ENCODE measurements at regions not wholly inside any gene's neighbourhood (a gene's known extent, or its start where the extent isn't known, plus 50 kb on each side); places are given as distances from the start of the nearest gene placed in this dataset.
"Not testable (repeated sequence)": the region's sequence is repeated elsewhere in the genome, so short reads cannot be mapped to it uniquely, and the experiment has no call there.

DNA sequence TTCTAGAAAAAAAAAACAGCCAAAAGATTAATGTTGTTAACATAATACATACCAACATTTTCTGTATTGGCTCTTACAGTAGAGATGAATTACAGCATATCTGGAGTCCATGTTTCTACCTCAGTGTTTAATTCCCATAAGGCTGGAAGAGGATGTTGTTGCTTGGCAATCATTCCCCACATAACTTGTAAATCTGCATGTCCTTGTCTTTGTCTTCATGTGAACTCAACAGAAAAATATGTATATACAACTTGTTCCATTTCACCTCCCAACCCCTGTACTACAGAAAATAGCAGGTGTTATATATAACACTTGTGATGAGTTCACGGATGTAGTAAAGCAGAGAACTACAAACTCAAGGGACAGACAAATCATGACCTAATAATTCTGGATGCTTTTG, 160.9 kb upstream of the SEMA3C start:
- no peaks in the 10 kb centered on the region for H3K4me1 Mint-ChIP-seq (ENCODE audit: low read depth)
- no peak overlapping the region for H3K27ac Mint-ChIP-seq
- H3K4me3 Mint-ChIP-seq, result no peak overlapping the region
- peaks cover 10% of the 10 kb centered on the region for H3K9me3 Mint-ChIP-seq
- no peaks in the 10 kb centered on the region for H3K36me3 Mint-ChIP-seq (ENCODE audit: low read depth)
- no peaks in the 10 kb centered on the region for H3K27me3 Mint-ChIP-seq (ENCODE audit: low read depth)
- no peak for DNase-seq (ENCODE audit: low spot score)

- no peaks in the 10 kb centered on the region for H3K36me3 Mint-ChIP-seq (ENCODE audit: low read depth)
- no peaks in the 10 kb centered on the region for H3K27me3 Mint-ChIP-seq (ENCODE audit: low read depth)
- H3K4me3 Mint-ChIP-seq, result no peak overlapping the region
- DNase-seq (ENCODE audit: low spot score), result no peak
- no peak overlapping the region for H3K27ac Mint-ChIP-seq
- no peaks in the 10 kb centered on the region for H3K4me1 Mint-ChIP-seq (ENCODE audit: low read depth)
- H3K9me3 Mint-ChIP-seq, result peaks cover 17% of the 10 kb centered on the region
These were observed 156.3 kb upstream of the SEMA3C start for GRCh38 chr7:81075150-81075549.

- no peak overlapping the region for H3K27ac Mint-ChIP-seq
- peaks cover 13% of the 10 kb centered on the region for H3K9me3 Mint-ChIP-seq
- no peaks in the 10 kb centered on the region for H3K36me3 Mint-ChIP-seq (ENCODE audit: low read depth)
- no peaks in the 10 kb centered on the region for H3K27me3 Mint-ChIP-seq (ENCODE audit: low read depth)
- no peaks in the 10 kb centered on the region for H3K4me1 Mint-ChIP-seq (ENCODE audit: low read depth)
- H3K4me3 Mint-ChIP-seq, result no peak overlapping the region
- no peak for DNase-seq (ENCODE audit: low spot score)
These were observed 155.6 kb upstream of the SEMA3C start for GRCh38 chr7:81074406-81074805.

DNA sequence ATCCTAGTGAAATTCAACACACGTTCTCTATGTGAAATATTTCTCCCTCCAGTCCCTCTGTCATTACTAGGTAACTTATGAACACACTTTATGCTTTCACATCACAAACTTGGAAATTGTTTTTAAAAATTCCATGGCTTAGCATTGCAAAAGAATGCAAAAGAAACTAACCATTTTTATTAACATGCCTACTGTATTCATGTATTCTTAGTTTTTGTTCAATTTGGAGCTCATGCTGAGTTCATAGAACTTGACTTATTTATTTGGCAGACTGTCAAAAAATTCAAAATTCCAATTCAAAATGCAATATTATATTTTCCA, 155.0 kb upstream of the SEMA3C start:
- no peaks in the 10 kb centered on the region for H3K4me1 Mint-ChIP-seq (ENCODE audit: low read depth)
- H3K36me3 Mint-ChIP-seq (ENCODE audit: low read depth), result no peaks in the 10 kb centered on the region
- H3K4me3 Mint-ChIP-seq, result no peak overlapping the region
- H3K9me3 Mint-ChIP-seq, result peaks cover 13% of the 10 kb centered on the region
- no peak for DNase-seq (ENCODE audit: low spot score)
- no peak overlapping the region for H3K27ac Mint-ChIP-seq
- H3K27me3 Mint-ChIP-seq (ENCODE audit: low read depth), result no peaks in the 10 kb centered on the region

- H3K4me3 Mint-ChIP-seq, result no peak overlapping the region
- no peaks in the 10 kb centered on the region for H3K27me3 Mint-ChIP-seq (ENCODE audit: low read depth)
- H3K4me1 Mint-ChIP-seq (ENCODE audit: low read depth), result no peaks in the 10 kb centered on the region
- no peak for DNase-seq (ENCODE audit: low spot score)
- peaks cover 10% of the 10 kb centered on the region for H3K9me3 Mint-ChIP-seq
- no peak overlapping the region for H3K27ac Mint-ChIP-seq
- H3K36me3 Mint-ChIP-seq (ENCODE audit: low read depth), result no peaks in the 10 kb centered on the region
These were observed 152.1 kb upstream of the SEMA3C start for GRCh38 chr7:81070956-81071355.

DNA sequence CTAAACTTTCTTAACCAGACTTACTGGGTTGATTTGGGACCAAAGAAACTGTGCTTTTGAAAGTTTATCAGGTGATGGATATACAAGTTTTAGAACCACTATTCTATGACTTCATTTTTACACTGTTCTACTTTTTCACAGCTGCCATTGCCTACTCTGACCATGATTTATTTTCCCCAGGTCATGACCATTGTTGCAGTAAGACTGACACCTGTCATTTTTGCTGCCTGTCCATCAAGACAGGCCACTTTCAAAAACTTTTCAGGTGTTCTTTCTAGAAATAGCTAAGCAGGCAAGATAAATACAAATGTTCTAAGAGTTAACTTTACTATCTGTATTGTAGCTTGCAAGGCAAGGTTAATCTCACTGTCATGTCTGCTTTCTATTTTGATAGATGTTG, 147.9 kb upstream of the SEMA3C start:
- no peaks in the 10 kb centered on the region for H3K4me1 Mint-ChIP-seq (ENCODE audit: low read depth)
- H3K36me3 Mint-ChIP-seq (ENCODE audit: low read depth), result no peaks in the 10 kb centered on the region
- no peaks in the 10 kb centered on the region for H3K9me3 Mint-ChIP-seq
- H3K27me3 Mint-ChIP-seq (ENCODE audit: low read depth), result no peaks in the 10 kb centered on the region
- no peak overlapping the region for H3K27ac Mint-ChIP-seq
- H3K4me3 Mint-ChIP-seq, result no peak overlapping the region
- DNase-seq (ENCODE audit: low spot score), result no peak

- no peaks in the 10 kb centered on the region for H3K27me3 Mint-ChIP-seq (ENCODE audit: low read depth)
- no peak for DNase-seq (ENCODE audit: low spot score)
- H3K9me3 Mint-ChIP-seq, result peaks cover 5% of the 10 kb centered on the region
- no peaks in the 10 kb centered on the region for H3K4me1 Mint-ChIP-seq (ENCODE audit: low read depth)
- no peak overlapping the region for H3K27ac Mint-ChIP-seq
- no peak overlapping the region for H3K4me3 Mint-ChIP-seq
- no peaks in the 10 kb centered on the region for H3K36me3 Mint-ChIP-seq (ENCODE audit: low read depth)
These were observed 145.6 kb upstream of the SEMA3C start for GRCh38 chr7:81064426-81064825.

GRCh38 chr7:81062755-81063154, 143.9 kb upstream of the SEMA3C start:
- Mint-ChIP-seq H3K4me3 (no peak overlapping the region), H3K9me3 (peaks cover 5% of the 10 kb centered on the region), H3K4me1 (ENCODE audit: low read depth) (no peaks in the 10 kb centered on the region), H3K27ac (no peak overlapping the region), H3K27me3 (ENCODE audit: low read depth) (no peaks in the 10 kb centered on the region), H3K36me3 (ENCODE audit: low read depth) (no peaks in the 10 kb centered on the region)
- DNase-seq (ENCODE audit: low spot score), result no peak

DNA sequence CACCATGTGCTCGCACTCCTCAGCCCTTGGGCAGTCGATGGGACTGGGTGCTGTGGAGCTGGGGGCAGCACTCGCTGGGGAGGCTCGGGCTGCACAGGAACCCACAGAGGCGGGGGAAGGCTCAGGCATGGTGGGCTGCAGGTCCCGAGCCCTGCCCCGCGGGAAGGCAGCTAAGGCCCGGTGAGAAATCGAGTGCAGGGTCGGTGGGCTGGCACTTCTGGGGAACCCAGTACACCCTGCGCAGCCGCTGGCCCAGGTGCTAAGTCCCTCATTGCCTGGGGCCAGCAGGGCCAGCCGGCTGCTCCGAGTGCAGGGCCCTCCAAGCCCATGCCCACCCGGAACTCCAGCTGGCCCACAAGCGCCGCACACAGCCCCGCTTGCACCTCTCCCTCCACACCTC, 138.6 kb upstream of the SEMA3C start:
- H3K36me3 Mint-ChIP-seq (ENCODE audit: low read depth); H3K4me1 Mint-ChIP-seq (ENCODE audit: low read depth); H3K4me3 Mint-ChIP-seq; H3K27me3 Mint-ChIP-seq (ENCODE audit: low read depth); H3K27ac Mint-ChIP-seq; DNase-seq (ENCODE audit: low spot score): not testable (repeated sequence)
- peaks cover 13% of the 10 kb centered on the region for H3K9me3 Mint-ChIP-seq

DNA sequence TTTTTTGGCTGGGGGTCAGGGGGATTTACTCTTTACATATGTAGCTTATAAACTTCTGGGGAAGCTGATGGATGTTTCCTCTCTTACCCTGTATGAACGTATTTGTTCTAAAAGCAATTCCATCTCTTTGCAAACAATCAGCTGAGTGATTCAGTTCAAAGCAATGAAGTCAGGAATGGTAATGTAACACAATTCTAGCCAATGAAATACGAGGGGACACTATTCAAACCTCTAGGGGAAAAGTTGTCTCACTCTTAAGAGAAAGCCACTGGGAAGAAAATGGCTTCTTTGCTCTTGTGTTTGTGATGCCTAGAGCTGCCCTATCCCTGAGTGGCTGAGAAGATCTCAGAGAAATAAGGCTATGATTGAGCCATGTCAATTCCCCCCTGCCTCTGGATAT, 134.8 kb upstream of the SEMA3C start:
- DNase-seq (ENCODE audit: low spot score), result no peak
- no peaks in the 10 kb centered on the region for H3K27me3 Mint-ChIP-seq (ENCODE audit: low read depth)
- no peak overlapping the region for H3K4me3 Mint-ChIP-seq
- no peaks in the 10 kb centered on the region for H3K36me3 Mint-ChIP-seq (ENCODE audit: low read depth)
- peaks cover 11% of the 10 kb centered on the region for H3K9me3 Mint-ChIP-seq
- H3K27ac Mint-ChIP-seq, result no peak overlapping the region
- no peaks in the 10 kb centered on the region for H3K4me1 Mint-ChIP-seq (ENCODE audit: low read depth)

DNA sequence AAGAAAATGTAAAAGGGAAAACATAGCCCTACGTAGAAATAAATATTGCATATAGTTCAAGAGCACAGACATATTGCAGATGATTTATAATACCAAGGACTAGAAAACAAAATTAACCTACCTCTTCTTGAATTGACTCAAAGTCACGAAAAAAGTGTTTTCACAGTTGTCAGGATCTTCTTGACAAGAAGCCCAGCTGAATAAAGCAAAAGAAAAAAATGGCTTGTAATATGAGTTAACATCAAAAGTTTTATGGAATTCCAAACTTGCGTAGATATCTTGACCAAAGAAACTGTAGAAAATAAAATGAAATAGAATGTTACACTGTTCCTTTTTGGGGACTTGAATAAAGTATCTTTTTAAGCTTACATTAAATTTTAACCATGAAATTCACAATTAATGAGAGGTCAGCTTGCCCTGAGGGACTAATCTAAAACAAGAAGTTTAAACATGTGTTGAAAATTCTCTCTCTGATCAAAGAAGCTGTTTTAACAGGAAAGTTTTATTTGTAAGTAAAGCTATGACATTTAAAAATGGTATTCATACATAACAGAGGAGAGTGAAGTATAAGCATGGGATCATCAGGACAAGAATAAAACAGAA, 133.1 kb upstream of the SEMA3C start:
- Mint-ChIP-seq H3K4me3 (no peak overlapping the region), H3K9me3 (peaks cover 13% of the 10 kb centered on the region), H3K4me1 (ENCODE audit: low read depth) (no peaks in the 10 kb centered on the region), H3K27me3 (ENCODE audit: low read depth) (no peaks in the 10 kb centered on the region), H3K27ac (no peak overlapping the region), H3K36me3 (ENCODE audit: low read depth) (no peaks in the 10 kb centered on the region)
- DNase-seq (ENCODE audit: low spot score), result no peak

- peaks cover 32% of the 10 kb centered on the region for H3K9me3 Mint-ChIP-seq
- no peaks in the 10 kb centered on the region for H3K4me1 Mint-ChIP-seq (ENCODE audit: low read depth)
- H3K36me3 Mint-ChIP-seq (ENCODE audit: low read depth), result no peaks in the 10 kb centered on the region
- H3K27me3 Mint-ChIP-seq (ENCODE audit: low read depth), result no peaks in the 10 kb centered on the region
- no peak overlapping the region for H3K4me3 Mint-ChIP-seq
- H3K27ac Mint-ChIP-seq, result no peak overlapping the region
- no peak for DNase-seq (ENCODE audit: low spot score)
These were observed 126.7 kb upstream of the SEMA3C start for GRCh38 chr7:81045491-81046030.

DNA sequence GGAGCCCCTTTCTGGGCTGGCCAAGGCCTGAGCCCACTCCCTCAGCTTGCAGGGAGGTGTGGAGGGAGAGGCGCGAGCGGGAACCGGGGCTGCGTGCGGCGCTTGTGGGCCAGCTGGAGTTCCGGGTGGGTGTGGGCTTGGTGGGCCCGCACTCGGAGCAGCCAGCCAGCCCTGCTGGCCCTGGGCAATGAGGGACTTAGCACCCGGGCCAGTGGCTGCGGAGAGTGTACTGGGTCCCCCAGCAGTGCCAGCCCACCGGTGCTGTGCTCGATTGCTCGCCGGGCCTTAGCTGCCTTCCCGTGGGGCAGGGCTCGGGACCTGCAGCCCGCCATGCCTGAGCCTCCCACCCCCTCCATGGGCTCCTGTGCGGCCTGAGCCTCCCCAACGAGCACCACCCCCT, 123.8 kb upstream of the SEMA3C start:
- H3K36me3 Mint-ChIP-seq (ENCODE audit: low read depth); H3K27ac Mint-ChIP-seq; H3K4me1 Mint-ChIP-seq (ENCODE audit: low read depth); DNase-seq (ENCODE audit: low spot score); H3K4me3 Mint-ChIP-seq; H3K27me3 Mint-ChIP-seq (ENCODE audit: low read depth): not testable (repeated sequence)
- H3K9me3 Mint-ChIP-seq, result peaks cover 33% of the 10 kb centered on the region

DNA sequence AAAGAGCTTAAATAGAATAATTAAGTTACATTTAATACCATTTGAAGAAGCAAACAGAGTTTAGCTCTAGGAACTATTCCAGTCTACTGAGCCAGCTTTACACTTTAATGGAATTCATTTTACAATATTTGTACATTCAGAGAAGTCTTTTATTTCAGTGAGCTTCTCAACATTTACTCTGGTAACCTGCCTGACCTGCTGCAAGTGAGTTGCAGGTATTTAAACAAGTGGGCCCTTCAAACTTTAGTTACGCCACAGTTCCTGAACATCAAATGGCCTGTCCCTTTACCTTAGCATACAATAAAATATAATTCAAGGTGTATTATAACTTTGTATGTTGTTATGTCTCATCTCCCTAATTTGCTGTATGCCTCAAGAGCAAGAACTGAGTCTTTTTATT, 121.6 kb upstream of the SEMA3C start:
- H3K9me3 Mint-ChIP-seq, result peaks cover 25% of the 10 kb centered on the region
- H3K27me3 Mint-ChIP-seq (ENCODE audit: low read depth), result no peaks in the 10 kb centered on the region
- DNase-seq (ENCODE audit: low spot score), result no peak
- H3K4me1 Mint-ChIP-seq (ENCODE audit: low read depth), result no peaks in the 10 kb centered on the region
- no peaks in the 10 kb centered on the region for H3K36me3 Mint-ChIP-seq (ENCODE audit: low read depth)
- no peak overlapping the region for H3K27ac Mint-ChIP-seq
- no peak overlapping the region for H3K4me3 Mint-ChIP-seq

DNA sequence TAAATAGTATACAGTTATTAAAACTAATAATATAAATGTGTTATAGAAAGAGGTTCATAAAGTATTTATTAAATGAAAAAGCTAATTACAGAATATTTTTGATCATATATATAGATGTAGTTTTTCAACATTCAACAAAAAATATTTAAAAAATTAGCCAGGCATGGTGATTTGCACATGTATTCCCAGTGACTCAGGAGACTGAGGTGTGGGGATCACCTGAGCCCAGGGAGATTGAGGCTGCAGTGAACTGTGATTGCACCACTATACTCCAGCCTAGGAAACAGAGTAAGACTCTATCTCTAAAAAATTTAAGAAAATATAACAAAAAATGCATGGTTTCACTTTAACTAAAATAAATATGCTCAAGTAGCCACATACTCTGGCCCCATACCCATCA, 118.0 kb upstream of the SEMA3C start:
- H3K27ac Mint-ChIP-seq, result no peak overlapping the region
- no peaks in the 10 kb centered on the region for H3K4me1 Mint-ChIP-seq (ENCODE audit: low read depth)
- H3K27me3 Mint-ChIP-seq (ENCODE audit: low read depth), result no peaks in the 10 kb centered on the region
- H3K4me3 Mint-ChIP-seq, result no peak overlapping the region
- no peak for DNase-seq (ENCODE audit: low spot score)
- H3K36me3 Mint-ChIP-seq (ENCODE audit: low read depth), result no peaks in the 10 kb centered on the region
- peaks cover 22% of the 10 kb centered on the region for H3K9me3 Mint-ChIP-seq

All from T-helper 2 cell treated with Interferon-gamma antibody and Interleukin-4, amounts not matched to agents 5 μg/mL and 100 μg/mL, for 36 hours (primary cell).